ENCODE measurements at regions not wholly inside any gene's neighbourhood (a gene's known extent, or its start where the extent isn't known, plus 50 kb on each side); places are given as distances from the start of the nearest gene placed in this dataset.

DNA sequence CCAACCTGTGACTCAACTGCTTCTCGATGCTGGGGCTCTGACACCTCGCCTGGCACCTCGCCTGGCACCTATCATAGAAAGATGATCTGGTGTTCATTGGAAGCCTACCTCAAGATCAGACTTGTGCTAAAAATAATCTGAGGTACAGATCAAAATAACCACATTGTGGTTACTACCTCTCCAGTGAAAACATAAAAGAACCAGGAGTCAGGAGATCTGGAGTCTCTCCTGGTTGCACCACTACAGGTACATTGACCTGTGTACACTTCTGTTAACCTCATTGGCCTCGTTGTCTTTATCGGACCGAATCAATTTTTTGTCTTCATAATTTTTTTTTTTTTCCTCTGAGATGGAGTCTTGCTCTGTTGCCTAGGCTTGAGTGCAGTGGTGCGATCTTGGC lies 695.9 kb downstream of the HDGFL1 start:
- no peaks in the 10 kb centered on the region for H4K20me1 ChIP-seq (ENCODE audit: insufficient read depth, low read length, poor library complexity, severe bottlenecking)
- H3F3A ChIP-seq (ENCODE audit: low read depth): no peaks in the 10 kb centered on the region
- no peaks in the 10 kb centered on the region for H3K79me2 ChIP-seq (ENCODE audit: insufficient read depth, low read length)
- no peaks in the 10 kb centered on the region for H3K9me2 ChIP-seq (replicated peaks; ENCODE audit: low read depth, low read length)
- no peaks in the 10 kb centered on the region for H3K36me3 ChIP-seq (ENCODE audit: insufficient read depth, low read length)
- H3K4me2 ChIP-seq (ENCODE audit: low read depth, low read length, poor library complexity, severe bottlenecking): no peak overlapping the region
- TF ChIP-seq, protein P1, sequence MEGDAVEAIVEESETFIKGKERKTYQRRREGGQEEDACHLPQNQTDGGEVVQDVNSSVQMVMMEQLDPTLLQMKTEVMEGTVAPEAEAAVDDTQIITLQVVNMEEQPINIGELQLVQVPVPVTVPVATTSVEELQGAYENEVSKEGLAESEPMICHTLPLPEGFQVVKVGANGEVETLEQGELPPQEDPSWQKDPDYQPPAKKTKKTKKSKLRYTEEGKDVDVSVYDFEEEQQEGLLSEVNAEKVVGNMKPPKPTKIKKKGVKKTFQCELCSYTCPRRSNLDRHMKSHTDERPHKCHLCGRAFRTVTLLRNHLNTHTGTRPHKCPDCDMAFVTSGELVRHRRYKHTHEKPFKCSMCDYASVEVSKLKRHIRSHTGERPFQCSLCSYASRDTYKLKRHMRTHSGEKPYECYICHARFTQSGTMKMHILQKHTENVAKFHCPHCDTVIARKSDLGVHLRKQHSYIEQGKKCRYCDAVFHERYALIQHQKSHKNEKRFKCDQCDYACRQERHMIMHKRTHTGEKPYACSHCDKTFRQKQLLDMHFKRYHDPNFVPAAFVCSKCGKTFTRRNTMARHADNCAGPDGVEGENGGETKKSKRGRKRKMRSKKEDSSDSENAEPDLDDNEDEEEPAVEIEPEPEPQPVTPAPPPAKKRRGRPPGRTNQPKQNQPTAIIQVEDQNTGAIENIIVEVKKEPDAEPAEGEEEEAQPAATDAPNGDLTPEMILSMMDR (conservative IDR thresholded peaks at IDR 0.05; ENCODE audit: low read length): no peak
- no peak for TF ChIP-seq EZH2phosphoT487 (IDR thresholded peaks at IDR 0.05; ENCODE audit: borderline replicate concordance)
- H3K9me3 ChIP-seq (ENCODE audit: insufficient read depth, low read depth, low read length): 0 out of 2 replicates have a peak, but pooled peaks cover 4% of the 10 kb centered on the region
- H3K4me3 ChIP-seq (ENCODE audit: low read length, poor library complexity, severe bottlenecking): no peak overlapping the region
- no peaks in the 10 kb centered on the region for H3K4me1 ChIP-seq (ENCODE audit: insufficient read depth, low read length, poor library complexity, severe bottlenecking)
- no peak overlapping the region for H3K9ac ChIP-seq (ENCODE audit: low read depth, low read length, poor library complexity, severe bottlenecking)
- no peaks in the 10 kb centered on the region for H3K27me3 ChIP-seq (ENCODE audit: insufficient read depth, low read length, poor library complexity, severe bottlenecking)
- no peak overlapping the region for H2AFZ ChIP-seq (ENCODE audit: low read length)

GRCh38 chr6:23266536-23266935 lies 697.2 kb downstream of the HDGFL1 start:
- H3K9me2 ChIP-seq (replicated peaks; ENCODE audit: low read depth, low read length): no peaks in the 10 kb centered on the region
- H3K9me3 ChIP-seq (ENCODE audit: insufficient read depth, low read depth, low read length): no peaks in the 10 kb centered on the region
- TF ChIP-seq, protein P1 (conservative IDR thresholded peaks at IDR 0.05; ENCODE audit: low read length): no peak
- no peak for TF ChIP-seq EZH2phosphoT487 (IDR thresholded peaks at IDR 0.05; ENCODE audit: borderline replicate concordance)

DNA sequence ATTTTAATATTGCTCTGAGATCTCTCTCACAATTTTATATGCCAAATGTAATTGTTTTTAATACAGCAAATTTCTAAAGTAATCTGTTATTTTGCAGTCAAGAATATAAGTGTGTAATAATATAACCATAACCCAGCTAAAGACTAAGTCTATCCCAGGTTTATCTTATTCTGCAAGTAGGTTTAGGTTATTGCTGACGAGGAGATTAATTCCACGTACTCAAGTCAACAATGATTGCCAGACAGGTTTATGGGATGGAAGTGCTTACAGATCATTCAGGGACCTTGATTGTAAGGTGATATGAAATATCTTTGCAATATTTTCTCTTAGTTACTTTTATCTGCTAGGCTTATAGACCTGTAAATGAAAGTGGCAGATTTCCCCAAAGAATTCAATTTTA lies 698.3 kb downstream of the HDGFL1 start:
- TF ChIP-seq, protein P1 (conservative IDR thresholded peaks at IDR 0.05; ENCODE audit: low read length): no peak
- no peak for TF ChIP-seq EZH2phosphoT487 (IDR thresholded peaks at IDR 0.05; ENCODE audit: borderline replicate concordance)
- H3K4me3 ChIP-seq (ENCODE audit: low read length, poor library complexity, severe bottlenecking): no peak overlapping the region
- no peaks in the 10 kb centered on the region for H3K36me3 ChIP-seq (ENCODE audit: insufficient read depth, low read length)
- H3F3A ChIP-seq (ENCODE audit: low read depth): no peaks in the 10 kb centered on the region
- H3K9me2 ChIP-seq (replicated peaks; ENCODE audit: low read depth, low read length): no peaks in the 10 kb centered on the region
- H3K79me2 ChIP-seq (ENCODE audit: insufficient read depth, low read length): no peaks in the 10 kb centered on the region
- H2AFZ ChIP-seq (ENCODE audit: low read length): no peak overlapping the region
- H3K9me3 ChIP-seq (ENCODE audit: insufficient read depth, low read depth, low read length): no peaks in the 10 kb centered on the region
- no peaks in the 10 kb centered on the region for H3K27me3 ChIP-seq (ENCODE audit: insufficient read depth, low read length, poor library complexity, severe bottlenecking)
- H3K4me1 ChIP-seq (ENCODE audit: insufficient read depth, low read length, poor library complexity, severe bottlenecking): no peaks in the 10 kb centered on the region
- H4K20me1 ChIP-seq (ENCODE audit: insufficient read depth, low read length, poor library complexity, severe bottlenecking): no peaks in the 10 kb centered on the region
- H3K9ac ChIP-seq (ENCODE audit: low read depth, low read length, poor library complexity, severe bottlenecking): no peak overlapping the region
- H3K4me2 ChIP-seq (ENCODE audit: low read depth, low read length, poor library complexity, severe bottlenecking): no peak overlapping the region

More at GRCh38 chr6:23266536-23266935, 697.2 kb downstream of the HDGFL1 start:
- H4K20me1 ChIP-seq (ENCODE audit: insufficient read depth, low read length, poor library complexity, severe bottlenecking): no peaks in the 10 kb centered on the region
- no peaks in the 10 kb centered on the region for H3K79me2 ChIP-seq (ENCODE audit: insufficient read depth, low read length)
- no peak overlapping the region for H3K4me3 ChIP-seq (ENCODE audit: low read length, poor library complexity, severe bottlenecking)
- no peak overlapping the region for H2AFZ ChIP-seq (ENCODE audit: low read length)
- no peaks in the 10 kb centered on the region for H3F3A ChIP-seq (ENCODE audit: low read depth)
- no peaks in the 10 kb centered on the region for H3K27me3 ChIP-seq (ENCODE audit: insufficient read depth, low read length, poor library complexity, severe bottlenecking)
- H3K9ac ChIP-seq (ENCODE audit: low read depth, low read length, poor library complexity, severe bottlenecking): no peak overlapping the region
- H3K36me3 ChIP-seq (ENCODE audit: insufficient read depth, low read length): no peaks in the 10 kb centered on the region
- H3K4me2 ChIP-seq (ENCODE audit: low read depth, low read length, poor library complexity, severe bottlenecking): no peak overlapping the region
- H3K4me1 ChIP-seq (ENCODE audit: insufficient read depth, low read length, poor library complexity, severe bottlenecking): no peaks in the 10 kb centered on the region

All from Loucy (cell line).